Panc1 (cell line): ENCODE measurements at regions not wholly inside any gene's neighbourhood (a gene's known extent, or its start where the extent isn't known, plus 50 kb on each side); places are given as distances from the start of the nearest gene placed in this dataset.

Experiments
- ATAC-seq: fragments of 200-7000 bp; cut with Tn5 transposase; 2 replicates; pipeline ENCODE4 v1.9.1; 2020; ENCODE audit warnings: mild to moderate bottlenecking, moderate library complexity
- BruUV-seq: library from RNA; stranded (reverse); fragments of 400-500 nt; replicated peaks from 2 replicates; lab custom pipeline; 2021; lab: Mats Ljungman, UMichigan
- CTCF ChIA-PET: fragments of 300-600 bp; sonication (Branson Sonifier 250); formaldehyde crosslinking; loops from one replicate; lab custom pipeline; 2022; ENCODE audit warnings: antibody characterized with exemption; lab: Charles Lee
- POLR2A ChIA-PET: fragments of 300-600 bp; sonication (Branson Sonifier 250); formaldehyde crosslinking; loops from one replicate; lab custom pipeline; 2022; ENCODE audit warnings: antibody characterized with exemption; lab: Charles Lee
- DNase-seq: peaks from one replicate; pipeline ENCODE4 v3.0.0-alpha.2; 2010; ENCODE audit warnings: low read depth, low spot score
- H3K27ac ChIP-seq: 2 replicates; pipeline ENCODE4 v1.5.1; 2011; ENCODE audit warnings: mild to moderate bottlenecking, low read length, inconsistent platforms
- H3K27me3 ChIP-seq: fragments of 200-500 bp; sonication (Bioruptor generic); 2 replicates; pipeline ENCODE4 v1.6.0; 2014; ENCODE audit warnings: low read length, inconsistent platforms; ENCODE audit not compliant: control insufficient read depth, insufficient read depth
- H3K36me3 ChIP-seq: fragments of 200-500 bp; sonication (Bioruptor generic); 2 replicates; pipeline ENCODE4 v1.5.1; 2014; ENCODE audit warnings: inconsistent platforms, mild to moderate bottlenecking, low read length, moderate library complexity; ENCODE audit not compliant: control insufficient read depth, insufficient read depth
- H3K4me1 ChIP-seq: 2 replicates; pipeline ENCODE4 v1.5.1; 2011; ENCODE audit warnings: inconsistent platforms, mild to moderate bottlenecking, low read length, moderate library complexity; ENCODE audit not compliant: control insufficient read depth, insufficient read depth
- H3K4me3 ChIP-seq, 2 experiments: 2 replicates each; pipeline ENCODE4 v1.5.1; 2011 to 2012; ENCODE audit warnings: low read depth in 2 of 2, low read length in 2 of 2, mild to moderate bottlenecking in 2 of 2, inconsistent platforms in 1 of 2, moderate library complexity in 1 of 2
- H3K9me3 ChIP-seq: fragments of 200-500 bp; sonication (Bioruptor generic); 2 replicates; pipeline ENCODE4 v1.5.1; 2014; ENCODE audit warnings: low read depth, mild to moderate bottlenecking, inconsistent platforms, low read length, moderate library complexity; ENCODE audit not compliant: control insufficient read depth, insufficient read depth
- POLR2AphosphoS5 ChIP-seq: IDR thresholded peaks from 2 replicates; pipeline ENCODE4 v1.6.1; 2012; ENCODE audit warnings: mild to moderate bottlenecking, low read depth, low read length, moderate library complexity
- REST ChIP-seq, 2 experiments: IDR thresholded peaks; 2 replicates each; pipeline ENCODE4 v1.6.1; 2011 to 2012; ENCODE audit warnings: low read depth in 2 of 2, control low read depth in 1 of 2, low read length in 1 of 2, mild to moderate bottlenecking in 1 of 2, moderate library complexity in 1 of 2; ENCODE audit not compliant: insufficient read depth in 1 of 2
- SIN3A ChIP-seq: IDR thresholded peaks from 2 replicates; pipeline ENCODE4 v1.6.1; 2012; ENCODE audit warnings: low read depth, mild to moderate bottlenecking, low read length, moderate library complexity, borderline replicate concordance; ENCODE audit not compliant: insufficient read depth
- TCF7L2 ChIP-seq: IDR thresholded peaks from 2 replicates; pipeline ENCODE4 v1.6.1; 2011; ENCODE audit warnings: mild to moderate bottlenecking, low read depth, low read length, inconsistent platforms
- in situ Hi-C: cut with HindIII; loops from 2 replicates; pipeline ENCODE4 v1.10.0; 2016; ENCODE audit warnings: low sequenced_read_pairs, low pct_unique_long_range_greater_than_20kb
- intact Hi-C: fragments of 100-400 bp; cut with micrococcal nuclease; formaldehyde crosslinking; loops from one replicate; pipeline ENCODE4 v1.10.0; 2022; ENCODE audit not compliant: unreplicated experiment
- TF ChIP-seq, protein P1 (sequence below): fragments of 450-650 bp; IDR thresholded peaks from 2 replicates; pipeline ENCODE4 v1.5.1; 2017; ENCODE audit warnings: mild to moderate bottlenecking

- TF ChIP-seq TCF7L2 (no peak), REST (IDR thresholded peaks at IDR 0.05; ENCODE audit: insufficient read depth in 1 of 2, low read depth in 2 of 2, low read length in 1 of 2) (no peak), SIN3A (no peak), POLR2AphosphoS5 (no peak)
- TF ChIP-seq, protein P1, sequence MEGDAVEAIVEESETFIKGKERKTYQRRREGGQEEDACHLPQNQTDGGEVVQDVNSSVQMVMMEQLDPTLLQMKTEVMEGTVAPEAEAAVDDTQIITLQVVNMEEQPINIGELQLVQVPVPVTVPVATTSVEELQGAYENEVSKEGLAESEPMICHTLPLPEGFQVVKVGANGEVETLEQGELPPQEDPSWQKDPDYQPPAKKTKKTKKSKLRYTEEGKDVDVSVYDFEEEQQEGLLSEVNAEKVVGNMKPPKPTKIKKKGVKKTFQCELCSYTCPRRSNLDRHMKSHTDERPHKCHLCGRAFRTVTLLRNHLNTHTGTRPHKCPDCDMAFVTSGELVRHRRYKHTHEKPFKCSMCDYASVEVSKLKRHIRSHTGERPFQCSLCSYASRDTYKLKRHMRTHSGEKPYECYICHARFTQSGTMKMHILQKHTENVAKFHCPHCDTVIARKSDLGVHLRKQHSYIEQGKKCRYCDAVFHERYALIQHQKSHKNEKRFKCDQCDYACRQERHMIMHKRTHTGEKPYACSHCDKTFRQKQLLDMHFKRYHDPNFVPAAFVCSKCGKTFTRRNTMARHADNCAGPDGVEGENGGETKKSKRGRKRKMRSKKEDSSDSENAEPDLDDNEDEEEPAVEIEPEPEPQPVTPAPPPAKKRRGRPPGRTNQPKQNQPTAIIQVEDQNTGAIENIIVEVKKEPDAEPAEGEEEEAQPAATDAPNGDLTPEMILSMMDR, result no peak
- in situ Hi-C loops (no loop called here), intact Hi-C loops (loop anchor here (10.0 kb wide), 1 partner anchor 738 kb away; no protein-coding TSS in a partner anchor)
- H3K9me3 ChIP-seq, result no peaks in the 10 kb centered on the region
- no peaks in the 10 kb centered on the region for H3K4me1 ChIP-seq
- H3K27me3 ChIP-seq, result no peaks in the 10 kb centered on the region
- no peaks in the 10 kb centered on the region for H3K36me3 ChIP-seq
- DNase-seq, result no peak
- ATAC-seq, result no peak
- no peak overlapping the region for H3K27ac ChIP-seq
- BruUV-seq, result no TSS peak
- POLR2A ChIA-PET, result no interaction called here
- no peak overlapping the region for H3K4me3 ChIP-seq
- CTCF ChIA-PET, result no interaction called here
Observed at GRCh38 chr7:46356371-46356770, 435.3 kb upstream of the IGFBP3 start.

DNA sequence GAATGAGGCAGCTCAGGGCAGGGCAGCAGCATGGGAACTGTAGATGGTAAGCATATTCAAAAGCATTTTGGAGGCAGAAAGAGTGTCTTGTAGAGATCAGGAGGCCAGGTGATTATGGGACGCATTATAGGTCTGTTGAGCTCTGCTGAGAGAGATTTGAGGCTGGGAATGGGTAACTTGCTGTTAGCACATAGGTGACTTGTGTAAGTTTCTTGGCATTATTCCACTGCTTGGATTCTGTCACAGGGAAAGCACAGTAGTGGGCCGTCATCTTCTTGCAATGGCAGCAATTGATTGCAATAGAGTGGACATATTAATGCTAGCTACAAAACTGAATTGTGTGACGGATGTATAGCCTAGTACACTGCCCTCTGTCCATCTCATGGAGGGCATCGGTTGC, 434.3 kb upstream of the IGFBP3 start:
- H3K4me3 ChIP-seq, result no peak overlapping the region
- ATAC-seq (no peak), DNase-seq (no peak)
- intact Hi-C loops (loop anchor here (10.0 kb wide), 1 partner anchor 739 kb away; no protein-coding TSS in a partner anchor), in situ Hi-C loops (no loop called here)
- no TSS peak for BruUV-seq
- no peaks in the 10 kb centered on the region for H3K36me3 ChIP-seq
- H3K27me3 ChIP-seq, result no peaks in the 10 kb centered on the region
- H3K9me3 ChIP-seq, result no peaks in the 10 kb centered on the region
- H3K27ac ChIP-seq, result no peak overlapping the region
- CTCF ChIA-PET, result no interaction called here
- POLR2A ChIA-PET, result interaction anchor here (0.6 kb wide), 1 partner anchor 19 kb away, joined by 8 read pairs; no protein-coding TSS in a partner anchor
- H3K4me1 ChIP-seq, result no peaks in the 10 kb centered on the region
- TF ChIP-seq, protein P1, result no peak
